ENCODE measurements at regions not wholly inside any gene's neighbourhood (a gene's known extent, or its start where the extent isn't known, plus 50 kb on each side); places are given as distances from the start of the nearest gene placed in this dataset.

GRCh38 chr5:10125116-10125515 lies 124.6 kb downstream of the ATPSCKMT start:
- TF ChIP-seq RAD21 (IDR thresholded peaks at IDR 0.05; ENCODE audit: low read depth) (no peak), EZH2 (IDR thresholded peaks at IDR 0.05) (no peak), POLR2A (IDR thresholded peaks at IDR 0.05; ENCODE audit: borderline replicate concordance, extremely low read depth, insufficient read depth, insufficient read length) (no peak)
